ENCODE measurements at regions not wholly inside any gene's neighbourhood (a gene's known extent, or its start where the extent isn't known, plus 50 kb on each side); places are given as distances from the start of the nearest gene placed in this dataset.

- Histone ChIP-seq H3K9me3 (ENCODE audit: low read length) (no peaks in the 10 kb centered on the region), H4K20me1 (ENCODE audit: insufficient read depth) (no peaks in the 10 kb centered on the region), H3F3A (ENCODE audit: insufficient read depth, low read length, poor library complexity, severe bottlenecking) (no peaks in the 10 kb centered on the region), H3K9me2 (ENCODE audit: insufficient read depth, low read length) (no peaks in the 10 kb centered on the region), H2AFZ (ENCODE audit: low read depth, low read length) (no peak overlapping the region), H3K4me3 (ENCODE audit: low read length) (no peak overlapping the region), H3K79me2 (replicated peaks; ENCODE audit: insufficient read depth, low read length) (no peaks in the 10 kb centered on the region), H3K4me2 (ENCODE audit: low read length) (no peak overlapping the region), H3K36me3 (ENCODE audit: insufficient read depth, low read length) (no peaks in the 10 kb centered on the region), H3K9ac (ENCODE audit: low read length) (no peak overlapping the region), H3K27ac (ENCODE audit: low read length) (no peak overlapping the region), H3K27me3 (ENCODE audit: insufficient read depth, low read depth, low read length) (no peaks in the 10 kb centered on the region)
- no peak for TF ChIP-seq RAD21 (conservative IDR thresholded peaks at IDR 0.05)
- TF ChIP-seq POLR2AphosphoS5 (IDR thresholded peaks at IDR 0.05): no peak
These were observed 673.1 kb upstream of the PHF14 start for GRCh38 chr7:10300577-10300976.

DNA sequence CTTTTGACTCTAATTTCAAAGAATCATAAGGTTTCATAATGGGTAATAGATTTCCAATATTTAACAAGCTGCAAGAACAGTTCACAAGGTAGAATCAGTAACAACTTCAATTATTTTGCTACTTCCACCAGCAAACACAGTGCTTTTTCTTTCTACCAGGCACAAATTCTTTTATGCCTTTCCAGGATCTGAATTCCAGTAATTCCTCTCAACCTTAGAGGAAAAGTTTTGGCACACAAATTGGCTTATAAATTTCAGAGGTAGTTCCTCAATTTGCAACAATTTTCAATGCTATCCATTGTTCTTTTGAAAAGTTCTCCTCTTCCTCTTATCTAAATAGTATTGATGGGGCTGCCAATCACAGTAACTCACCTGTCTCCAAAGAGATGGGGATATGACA, 665.4 kb upstream of the PHF14 start:
- Histone ChIP-seq H2AFZ (ENCODE audit: low read depth, low read length) (no peak overlapping the region), H3F3A (ENCODE audit: insufficient read depth, low read length, poor library complexity, severe bottlenecking) (no peaks in the 10 kb centered on the region), H3K9me2 (ENCODE audit: insufficient read depth, low read length) (no peaks in the 10 kb centered on the region), H3K4me2 (ENCODE audit: low read length) (no peak overlapping the region), H3K79me2 (replicated peaks; ENCODE audit: insufficient read depth, low read length) (no peaks in the 10 kb centered on the region), H3K36me3 (ENCODE audit: insufficient read depth, low read length) (no peaks in the 10 kb centered on the region), H3K27ac (ENCODE audit: low read length) (no peak overlapping the region), H3K9me3 (ENCODE audit: low read length) (no peaks in the 10 kb centered on the region), H3K4me3 (ENCODE audit: low read length) (no peak overlapping the region), H3K27me3 (ENCODE audit: insufficient read depth, low read depth, low read length) (no peaks in the 10 kb centered on the region), H4K20me1 (ENCODE audit: insufficient read depth) (no peaks in the 10 kb centered on the region), H3K9ac (ENCODE audit: low read length) (no peak overlapping the region)
- TF ChIP-seq RAD21 (conservative IDR thresholded peaks at IDR 0.05) (no peak), EP300 (conservative IDR thresholded peaks at IDR 0.05; ENCODE audit: poor library complexity, severe bottlenecking) (no peak), POLR2AphosphoS5 (IDR thresholded peaks at IDR 0.05) (no peak), SMC3 (conservative IDR thresholded peaks at IDR 0.05; ENCODE audit: poor library complexity) (no peak), TAF1 (IDR thresholded peaks at IDR 0.05; ENCODE audit: low read depth) (no peak), EZH2 (IDR thresholded peaks at IDR 0.05; ENCODE audit: borderline replicate concordance, insufficient read depth, low read length, poor library complexity, severe bottlenecking) (no peak), MXI1 (conservative IDR thresholded peaks at IDR 0.05; ENCODE audit: poor library complexity, severe bottlenecking) (no peak)
- TF ChIP-seq, protein P1, sequence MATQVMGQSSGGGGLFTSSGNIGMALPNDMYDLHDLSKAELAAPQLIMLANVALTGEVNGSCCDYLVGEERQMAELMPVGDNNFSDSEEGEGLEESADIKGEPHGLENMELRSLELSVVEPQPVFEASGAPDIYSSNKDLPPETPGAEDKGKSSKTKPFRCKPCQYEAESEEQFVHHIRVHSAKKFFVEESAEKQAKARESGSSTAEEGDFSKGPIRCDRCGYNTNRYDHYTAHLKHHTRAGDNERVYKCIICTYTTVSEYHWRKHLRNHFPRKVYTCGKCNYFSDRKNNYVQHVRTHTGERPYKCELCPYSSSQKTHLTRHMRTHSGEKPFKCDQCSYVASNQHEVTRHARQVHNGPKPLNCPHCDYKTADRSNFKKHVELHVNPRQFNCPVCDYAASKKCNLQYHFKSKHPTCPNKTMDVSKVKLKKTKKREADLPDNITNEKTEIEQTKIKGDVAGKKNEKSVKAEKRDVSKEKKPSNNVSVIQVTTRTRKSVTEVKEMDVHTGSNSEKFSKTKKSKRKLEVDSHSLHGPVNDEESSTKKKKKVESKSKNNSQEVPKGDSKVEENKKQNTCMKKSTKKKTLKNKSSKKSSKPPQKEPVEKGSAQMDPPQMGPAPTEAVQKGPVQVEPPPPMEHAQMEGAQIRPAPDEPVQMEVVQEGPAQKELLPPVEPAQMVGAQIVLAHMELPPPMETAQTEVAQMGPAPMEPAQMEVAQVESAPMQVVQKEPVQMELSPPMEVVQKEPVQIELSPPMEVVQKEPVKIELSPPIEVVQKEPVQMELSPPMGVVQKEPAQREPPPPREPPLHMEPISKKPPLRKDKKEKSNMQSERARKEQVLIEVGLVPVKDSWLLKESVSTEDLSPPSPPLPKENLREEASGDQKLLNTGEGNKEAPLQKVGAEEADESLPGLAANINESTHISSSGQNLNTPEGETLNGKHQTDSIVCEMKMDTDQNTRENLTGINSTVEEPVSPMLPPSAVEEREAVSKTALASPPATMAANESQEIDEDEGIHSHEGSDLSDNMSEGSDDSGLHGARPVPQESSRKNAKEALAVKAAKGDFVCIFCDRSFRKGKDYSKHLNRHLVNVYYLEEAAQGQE (IDR thresholded peaks at IDR 0.05; ENCODE audit: borderline replicate concordance): no peak
- TF ChIP-seq, protein P2, sequence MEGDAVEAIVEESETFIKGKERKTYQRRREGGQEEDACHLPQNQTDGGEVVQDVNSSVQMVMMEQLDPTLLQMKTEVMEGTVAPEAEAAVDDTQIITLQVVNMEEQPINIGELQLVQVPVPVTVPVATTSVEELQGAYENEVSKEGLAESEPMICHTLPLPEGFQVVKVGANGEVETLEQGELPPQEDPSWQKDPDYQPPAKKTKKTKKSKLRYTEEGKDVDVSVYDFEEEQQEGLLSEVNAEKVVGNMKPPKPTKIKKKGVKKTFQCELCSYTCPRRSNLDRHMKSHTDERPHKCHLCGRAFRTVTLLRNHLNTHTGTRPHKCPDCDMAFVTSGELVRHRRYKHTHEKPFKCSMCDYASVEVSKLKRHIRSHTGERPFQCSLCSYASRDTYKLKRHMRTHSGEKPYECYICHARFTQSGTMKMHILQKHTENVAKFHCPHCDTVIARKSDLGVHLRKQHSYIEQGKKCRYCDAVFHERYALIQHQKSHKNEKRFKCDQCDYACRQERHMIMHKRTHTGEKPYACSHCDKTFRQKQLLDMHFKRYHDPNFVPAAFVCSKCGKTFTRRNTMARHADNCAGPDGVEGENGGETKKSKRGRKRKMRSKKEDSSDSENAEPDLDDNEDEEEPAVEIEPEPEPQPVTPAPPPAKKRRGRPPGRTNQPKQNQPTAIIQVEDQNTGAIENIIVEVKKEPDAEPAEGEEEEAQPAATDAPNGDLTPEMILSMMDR (IDR thresholded peaks at IDR 0.05; ENCODE audit: poor library complexity, severe bottlenecking): no peak

GRCh38 chr7:10312942-10313341, 660.7 kb upstream of the PHF14 start:
- Histone ChIP-seq H3K79me2 (replicated peaks; ENCODE audit: insufficient read depth, low read length) (no peaks in the 10 kb centered on the region), H2AFZ (ENCODE audit: low read depth, low read length) (no peak overlapping the region), H3K9me3 (ENCODE audit: low read length) (no peaks in the 10 kb centered on the region), H3K9me2 (ENCODE audit: insufficient read depth, low read length) (no peaks in the 10 kb centered on the region), H3F3A (ENCODE audit: insufficient read depth, low read length, poor library complexity, severe bottlenecking) (no peaks in the 10 kb centered on the region), H3K27me3 (ENCODE audit: insufficient read depth, low read depth, low read length) (no peaks in the 10 kb centered on the region), H3K36me3 (ENCODE audit: insufficient read depth, low read length) (no peaks in the 10 kb centered on the region), H3K4me2 (ENCODE audit: low read length) (no peak overlapping the region), H3K27ac (ENCODE audit: low read length) (no peak overlapping the region), H4K20me1 (ENCODE audit: insufficient read depth) (no peaks in the 10 kb centered on the region), H3K4me3 (ENCODE audit: low read length) (no peak overlapping the region), H3K9ac (ENCODE audit: low read length) (no peak overlapping the region)
- TF ChIP-seq, protein P2 (IDR thresholded peaks at IDR 0.05; ENCODE audit: poor library complexity, severe bottlenecking): no peak
- TF ChIP-seq TAF1 (IDR thresholded peaks at IDR 0.05; ENCODE audit: low read depth): no peak
- no peak for TF ChIP-seq SMC3 (conservative IDR thresholded peaks at IDR 0.05; ENCODE audit: poor library complexity)
- TF ChIP-seq, protein P1 (IDR thresholded peaks at IDR 0.05; ENCODE audit: borderline replicate concordance): no peak
- no peak for TF ChIP-seq EZH2 (IDR thresholded peaks at IDR 0.05; ENCODE audit: borderline replicate concordance, insufficient read depth, low read length, poor library complexity, severe bottlenecking)
- no peak for TF ChIP-seq POLR2AphosphoS5 (IDR thresholded peaks at IDR 0.05)
- no peak for TF ChIP-seq EP300 (conservative IDR thresholded peaks at IDR 0.05; ENCODE audit: poor library complexity, severe bottlenecking)
- no peak for TF ChIP-seq MXI1 (conservative IDR thresholded peaks at IDR 0.05; ENCODE audit: poor library complexity, severe bottlenecking)
- no peak for TF ChIP-seq RAD21 (conservative IDR thresholded peaks at IDR 0.05)

All from neural cell (in vitro differentiated cells).